Liver (tissue), 8 donors: ENCODE measurements at regions not wholly inside any gene's neighbourhood (a gene's known extent, or its start where the extent isn't known, plus 50 kb on each side); places are given as distances from the start of the nearest gene placed in this dataset.

Experiments
- DNase-seq: peaks from one replicate; pipeline ENCODE4 v3.0.0-alpha.2; 2017; ENCODE audit warnings: low spot score
- H3K27ac ChIP-seq, 2 donors: one replicate each; pipeline ENCODE4 v1.7.0; 2013; ENCODE audit warnings: inconsistent platforms in 2 of 2, low read length in 2 of 2, control low read depth in 1 of 2, low read depth in 1 of 2, mild to moderate bottlenecking in 1 of 2
- H3K27me3 ChIP-seq, 4 donors: one replicate each; pipeline versions ENCODE4 v1.6.1 to v1.7.0; 2013; ENCODE audit warnings: low read length in 3 of 4, inconsistent platforms in 1 of 4, mild to moderate bottlenecking in 1 of 4, moderate library complexity in 1 of 4; ENCODE audit not compliant: control insufficient read depth in 4 of 4, insufficient read depth in 4 of 4
- H3K36me3 ChIP-seq, 4 donors: one replicate each; pipeline versions ENCODE4 v1.6.1 to v1.7.0; 2013; ENCODE audit warnings: low read length in 3 of 4, mild to moderate bottlenecking in 3 of 4, low read depth in 1 of 4, moderate library complexity in 1 of 4; ENCODE audit not compliant: control insufficient read depth in 4 of 4, insufficient read depth in 3 of 4
- H3K4me1 ChIP-seq, 4 donors: one replicate each; pipeline versions ENCODE4 v1.6.1 to v1.7.0; 2013; ENCODE audit warnings: low read length in 3 of 4, mild to moderate bottlenecking in 3 of 4, moderate library complexity in 1 of 4; ENCODE audit not compliant: control insufficient read depth in 4 of 4, insufficient read depth in 4 of 4
- H3K4me3 ChIP-seq, 3 donors: one replicate each; pipeline versions ENCODE4 v1.6.1 to v1.7.0; 2013; ENCODE audit warnings: low read length in 3 of 3, control low read depth in 1 of 3, low read depth in 1 of 3, mild to moderate bottlenecking in 1 of 3
- H3K9ac ChIP-seq, 2 donors: one replicate each; pipeline ENCODE4 v1.7.0; 2013; ENCODE audit warnings: low read length in 2 of 2, mild to moderate bottlenecking in 2 of 2, moderate library complexity in 2 of 2, control low read depth in 1 of 2, low read depth in 1 of 2
- H3K9me3 ChIP-seq, 4 donors: one replicate each; pipeline versions ENCODE4 v1.6.1 to v1.7.0; 2013; ENCODE audit warnings: low read length in 3 of 4; ENCODE audit not compliant: control insufficient read depth in 4 of 4
- ATF3 ChIP-seq: IDR thresholded peaks from 2 replicates; pipeline ENCODE4 v1.6.1; 2016; ENCODE audit warnings: antibody characterized with exemption
- CTCF ChIP-seq: fragments of 150-350 bp; IDR thresholded peaks from 2 replicates; pipeline ENCODE4 v1.5.1; 2017; ENCODE audit warnings: improper control_type of control experiment, low read depth, low read length; ENCODE audit not compliant: missing input control
- EGR1 ChIP-seq, 2 donors: IDR thresholded peaks; 2 replicates each; pipeline ENCODE4 v1.6.1; 2016 to 2018; ENCODE audit warnings: antibody characterized with exemption in 2 of 2, low read depth in 2 of 2
- FOXA1 ChIP-seq: IDR thresholded peaks from 2 replicates; pipeline ENCODE4 v1.6.1; 2016; ENCODE audit warnings: antibody characterized with exemption
- FOXA2 ChIP-seq: IDR thresholded peaks from 2 replicates; pipeline ENCODE4 v1.6.1; 2016; ENCODE audit warnings: antibody characterized with exemption
- GABPA ChIP-seq, 2 donors: IDR thresholded peaks in 1 of 2; conservative IDR thresholded peaks in 1 of 2; 2 replicates each; pipeline ENCODE4 v1.6.1; 2016; ENCODE audit warnings: antibody characterized with exemption in 2 of 2, mild to moderate bottlenecking in 1 of 2, moderate library complexity in 1 of 2
- HNF4A ChIP-seq, 2 donors: conservative IDR thresholded peaks; 2 replicates each; pipeline ENCODE4 v1.6.1; 2016; ENCODE audit warnings: antibody characterized with exemption in 2 of 2, mild to moderate bottlenecking in 2 of 2
- HNF4G ChIP-seq: IDR thresholded peaks from 2 replicates; pipeline ENCODE4 v1.6.1; 2016; ENCODE audit warnings: antibody characterized with exemption
- JUND ChIP-seq, 2 donors: IDR thresholded peaks; 2 replicates each; pipeline ENCODE4 v1.6.1; 2016; ENCODE audit warnings: antibody characterized with exemption in 2 of 2
- MAX ChIP-seq: IDR thresholded peaks from 2 replicates; pipeline ENCODE4 v1.6.1; 2016; ENCODE audit warnings: antibody characterized with exemption
- NR2F2 ChIP-seq: IDR thresholded peaks from 2 replicates; pipeline ENCODE4 v1.6.1; 2016; ENCODE audit warnings: antibody characterized with exemption
- RAD21 ChIP-seq, 2 donors: IDR thresholded peaks; 2 replicates each; pipeline ENCODE4 v1.6.1; 2016; ENCODE audit warnings: antibody characterized with exemption in 2 of 2, mild to moderate bottlenecking in 2 of 2
- RXRA ChIP-seq, 2 donors: IDR thresholded peaks; 2 replicates each; pipeline ENCODE4 v1.6.1; 2017 to 2018; ENCODE audit warnings: antibody characterized with exemption in 2 of 2, mild to moderate bottlenecking in 1 of 2
- SP1 ChIP-seq: IDR thresholded peaks from 2 replicates; pipeline ENCODE4 v1.6.1; 2018; ENCODE audit warnings: antibody characterized with exemption, mild to moderate bottlenecking
- TAF1 ChIP-seq: conservative IDR thresholded peaks from 2 replicates; pipeline ENCODE4 v1.6.1; 2016; ENCODE audit warnings: antibody characterized with exemption, mild to moderate bottlenecking
- YY1 ChIP-seq: IDR thresholded peaks from 2 replicates; pipeline ENCODE4 v1.6.1; 2016; ENCODE audit warnings: antibody characterized with exemption, mild to moderate bottlenecking
- ZBTB33 ChIP-seq: IDR thresholded peaks from 2 replicates; pipeline ENCODE4 v1.6.1; 2016; ENCODE audit warnings: antibody characterized with exemption
- WGBS: extraction: QIAGEN DNeasy Blood & Tissue Kit; methylation state at CpG from one replicate; pipeline ENCODE4 v1.1.7; 2013; 5-methylcytosine and 5-hydroxymethylcytosine counted together
- donor health status: healthy.
- donor health status: healthy.
- donor health status: healthy.
- donor health status: healthy.
- donor health status: healthy.

- WGBS: 84% methylated on average over 5 of the region's 5 CpGs
- Histone ChIP-seq H3K36me3 (no peaks in the 10 kb centered on the region), H3K4me1 (no peaks in the 10 kb centered on the region), H3K4me3 (no peak overlapping the region), H3K9me3 (no peaks in the 10 kb centered on the region), H3K27me3 (no peaks in the 10 kb centered on the region), H3K9ac (no peak overlapping the region), H3K27ac (no peak overlapping the region)
- no peak for TF ChIP-seq JUND (IDR thresholded peaks at IDR 0.05)
- TF ChIP-seq RAD21 (IDR thresholded peaks at IDR 0.05): no peak
- TF ChIP-seq RXRA (IDR thresholded peaks at IDR 0.05): no peak
- no peak for TF ChIP-seq FOXA1
- TF ChIP-seq GABPA (IDR thresholded peaks at IDR 0.05 in 1 of 2, conservative IDR thresholded peaks at IDR 0.05 in 1 of 2): no peak
- no peak for TF ChIP-seq HNF4G
- TF ChIP-seq MAX: no peak
- TF ChIP-seq EGR1 (IDR thresholded peaks at IDR 0.05; ENCODE audit: low read depth in 2 of 2): no peak
- TF ChIP-seq TAF1: no peak
- TF ChIP-seq YY1: no peak
- no peak for TF ChIP-seq ATF3
- no peak for TF ChIP-seq SP1
- no peak for TF ChIP-seq FOXA2
- TF ChIP-seq ZBTB33: no peak
- TF ChIP-seq HNF4A (conservative IDR thresholded peaks at IDR 0.05): no peak
- TF ChIP-seq NR2F2: no peak
- no peak for TF ChIP-seq CTCF
- DNase-seq: no peak
Observed at GRCh38 chr4:38442073-38442788, 221.8 kb upstream of the KLF3 start.

- WGBS: 69% methylated on average over 7 of the region's 7 CpGs
- H3K4me3 ChIP-seq: no peak overlapping the region
- H3K9ac ChIP-seq: no peak overlapping the region
- H3K27me3 ChIP-seq: no peaks in the 10 kb centered on the region
- TF ChIP-seq ZBTB33: no peak
- peak in 1 of 2 donors; percentile 48 for TF ChIP-seq RAD21 (IDR thresholded peaks at IDR 0.05)
- H3K36me3 ChIP-seq: no peaks in the 10 kb centered on the region
- no peaks in the 10 kb centered on the region for H3K9me3 ChIP-seq
- no peak for DNase-seq
- peak overlapping the region in 1 of 2 donors; percentile 15 for H3K27ac ChIP-seq
- peaks cover 0 to 15% (median 6%) of the 10 kb centered on the region in 4 donors for H3K4me1 ChIP-seq
Observed at GRCh38 chr4:38449506-38450174, 214.4 kb upstream of the KLF3 start.
